ENCODE measurements at regions not wholly inside any gene's neighbourhood (a gene's known extent, or its start where the extent isn't known, plus 50 kb on each side); places are given as distances from the start of the nearest gene placed in this dataset.
"Not testable (repeated sequence)": the region's sequence is repeated elsewhere in the genome, so short reads cannot be mapped to it uniquely, and the experiment has no call there.

DNA sequence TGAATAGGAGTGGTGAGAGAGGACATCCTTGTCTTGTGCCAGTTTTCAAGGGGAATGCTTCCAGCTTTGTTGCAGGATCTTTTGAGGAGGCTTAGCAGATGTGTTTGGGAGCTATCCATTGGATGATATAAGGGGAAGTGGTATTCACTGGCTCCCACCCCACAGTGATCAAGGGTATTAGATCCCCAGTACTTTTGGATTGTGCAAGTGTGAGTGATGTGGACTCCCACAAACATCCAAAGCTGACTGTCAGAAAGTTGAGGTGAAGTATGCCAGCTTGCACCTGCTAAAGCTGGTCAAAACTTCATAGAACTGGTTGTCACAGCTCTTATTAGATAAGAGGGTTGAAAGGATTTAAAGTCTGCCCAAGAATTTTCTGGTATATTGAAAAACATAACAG is 110.1 kb upstream of the BTG1 start:
- no peak for DNase-seq

DNA sequence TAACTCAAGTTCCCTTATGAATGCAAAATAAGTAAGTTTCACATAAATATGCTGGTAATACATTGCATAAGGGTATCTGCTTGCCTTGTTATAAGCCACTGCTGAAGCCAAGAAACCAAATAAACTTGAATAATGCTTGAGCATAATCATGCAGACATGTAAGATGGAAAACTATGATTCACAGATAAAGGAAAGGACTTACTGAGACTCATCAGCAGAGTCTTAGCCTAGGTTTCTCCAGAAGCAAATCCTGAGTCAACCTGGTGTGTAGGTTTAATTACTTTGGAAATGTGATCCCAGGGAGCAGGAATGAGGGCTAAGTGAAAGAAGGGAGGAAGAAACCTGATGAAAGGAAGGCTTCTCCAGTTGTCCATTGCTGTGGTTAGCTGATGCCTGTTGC is 107.7 kb upstream of the BTG1 start:
- DNase-seq, result no peak

DNA sequence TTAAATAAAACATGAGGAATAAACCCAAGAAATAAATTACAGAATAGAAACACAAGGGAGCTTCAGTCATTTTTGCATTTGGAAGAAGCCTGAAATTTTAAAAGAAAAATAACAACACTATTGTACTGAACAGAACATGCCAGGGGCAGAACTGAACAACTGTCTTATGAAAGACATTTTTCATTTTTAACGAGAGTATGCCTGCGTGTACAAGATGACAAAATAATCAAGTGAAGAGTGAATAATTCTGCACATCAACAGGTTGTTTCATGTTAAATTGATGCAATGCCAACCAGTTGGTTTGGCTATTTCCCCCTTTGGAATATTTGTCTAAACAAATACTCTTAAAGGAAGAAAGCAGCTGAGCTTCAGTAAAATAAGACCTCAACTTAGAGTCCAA is 103.3 kb upstream of the BTG1 start:
- DNase-seq, result no peak

DNA sequence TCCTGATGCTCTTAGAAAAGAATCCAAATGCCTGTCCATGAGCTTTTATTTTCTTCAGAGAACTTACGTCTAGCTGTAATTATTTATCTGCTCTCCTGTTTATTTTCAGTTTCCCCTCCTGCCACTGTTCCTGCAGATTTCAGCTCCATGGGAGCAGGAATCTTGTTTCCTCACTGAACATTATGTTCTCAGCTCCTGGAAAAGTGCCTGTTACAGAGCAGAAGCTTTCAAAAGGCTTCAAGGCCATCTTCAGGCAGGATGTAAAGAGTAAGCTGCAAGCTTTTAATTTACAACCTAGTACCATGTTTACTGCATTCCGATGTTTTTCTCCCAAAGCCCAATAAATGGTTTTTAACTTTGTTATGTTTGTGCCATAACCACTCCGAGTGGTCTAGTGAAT is 98.4 kb upstream of the BTG1 start:
- no peak for DNase-seq

DNA sequence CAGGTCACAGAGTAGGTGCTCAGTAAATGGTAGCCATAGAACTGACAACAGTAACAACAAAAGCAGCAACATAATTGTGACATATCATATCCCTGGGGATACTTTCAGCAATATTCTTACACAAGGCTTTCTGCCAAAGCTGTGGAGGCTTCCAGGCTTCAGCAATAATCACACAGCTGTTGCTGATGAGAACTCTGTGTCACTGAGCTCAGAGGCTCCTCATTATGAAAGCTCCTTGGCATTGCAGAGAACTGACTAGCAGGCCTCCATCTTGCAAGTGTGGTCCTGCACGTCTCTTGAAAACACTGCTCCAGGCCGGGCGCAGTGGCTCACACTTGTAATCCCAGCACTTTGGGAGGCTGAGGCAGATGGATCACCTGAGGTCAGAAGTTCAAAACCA is 97.3 kb upstream of the BTG1 start:
- no peak for DNase-seq

DNA sequence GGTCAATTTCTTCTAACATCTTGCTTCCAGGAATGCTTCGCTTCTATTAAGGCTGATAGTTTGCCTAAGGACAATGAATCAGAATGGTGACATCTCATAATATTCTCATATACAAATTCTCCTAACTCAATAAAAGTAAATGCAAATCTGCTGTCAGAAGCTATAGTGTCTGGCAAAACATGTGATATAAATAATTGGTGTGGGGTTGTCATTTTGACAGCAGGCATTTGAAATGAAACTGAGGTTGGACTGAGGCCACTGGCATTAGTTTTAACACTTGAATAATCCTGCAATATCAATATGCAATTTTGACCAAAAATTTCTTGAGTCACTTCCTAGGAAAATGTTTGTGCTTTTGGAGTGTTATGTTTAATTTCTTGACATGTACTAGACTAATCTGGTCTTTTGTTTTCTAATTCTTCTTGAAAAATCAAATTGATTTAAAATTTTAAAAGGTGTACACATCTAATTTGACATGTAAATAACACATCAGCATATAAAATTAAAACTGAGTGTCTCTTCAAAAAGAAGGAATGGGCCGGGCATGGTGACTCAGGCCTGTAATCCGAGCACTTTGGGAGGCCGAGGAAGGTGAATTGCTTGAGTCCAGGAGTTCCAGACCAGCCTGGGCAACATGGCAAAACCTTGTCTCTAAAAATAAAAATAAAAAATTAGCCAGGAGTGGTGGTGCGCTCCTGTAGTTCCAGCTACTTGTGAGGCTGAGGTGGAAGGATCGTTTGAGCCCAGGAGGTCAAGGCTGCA is 92.3 kb upstream of the BTG1 start:
- DNase-seq, result no peak

DNA sequence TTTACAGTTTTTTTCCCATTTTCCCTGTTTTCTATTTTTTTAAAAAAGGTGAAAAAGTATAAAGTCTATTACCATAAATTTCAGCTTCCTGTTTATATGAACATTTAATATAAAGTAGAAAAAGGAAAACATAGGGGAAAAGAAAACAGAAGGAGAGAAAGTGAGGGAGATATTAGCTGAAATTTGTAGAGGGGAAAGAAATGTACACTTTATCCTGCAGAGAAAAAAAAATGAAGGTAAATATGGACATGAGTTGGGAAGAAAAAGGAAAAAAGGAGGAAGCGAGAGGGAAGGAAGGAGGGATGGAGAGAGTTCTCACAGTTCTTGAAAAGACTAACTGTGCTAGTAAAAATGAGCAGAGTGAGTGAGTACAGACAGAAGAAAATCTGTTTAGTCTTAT is 91.6 kb upstream of the BTG1 start:
- no peak for DNase-seq

DNA sequence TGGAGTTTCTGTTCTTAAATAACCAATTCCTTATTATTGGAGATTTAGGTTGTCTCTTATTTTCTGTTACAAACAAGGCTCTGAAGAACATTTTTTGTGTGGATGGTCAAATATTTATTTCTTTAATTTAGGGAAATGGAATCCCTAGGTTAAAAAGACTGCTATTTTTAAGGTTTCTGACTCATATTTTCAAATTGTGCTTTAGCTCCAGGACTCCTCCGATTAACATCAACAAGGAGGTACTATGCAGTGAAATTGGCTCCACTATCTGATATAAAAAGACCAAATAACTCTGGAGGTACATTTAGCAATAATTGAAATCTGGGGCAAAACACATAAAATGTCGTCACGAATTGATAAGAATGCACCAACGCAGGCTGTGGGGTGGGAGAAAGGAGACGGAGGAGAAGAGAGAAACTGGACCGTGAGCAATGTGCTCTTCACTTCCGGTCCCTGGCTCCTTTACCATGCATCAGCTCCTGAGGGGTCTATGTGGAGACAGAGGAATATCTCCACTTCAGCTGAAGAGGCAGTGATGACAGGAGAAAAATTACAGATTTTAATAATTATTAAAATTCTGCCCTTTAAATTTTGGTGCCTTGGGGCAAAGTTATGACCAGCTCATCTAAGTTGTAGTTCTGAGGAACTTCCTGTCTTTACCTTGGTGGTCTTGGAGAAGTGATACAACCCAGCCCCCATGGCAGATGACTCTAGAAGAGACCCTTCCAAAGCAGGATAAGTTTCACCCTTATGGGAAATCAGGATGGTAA is 90.2 kb upstream of the BTG1 start:
- DNase-seq, result no peak

DNA sequence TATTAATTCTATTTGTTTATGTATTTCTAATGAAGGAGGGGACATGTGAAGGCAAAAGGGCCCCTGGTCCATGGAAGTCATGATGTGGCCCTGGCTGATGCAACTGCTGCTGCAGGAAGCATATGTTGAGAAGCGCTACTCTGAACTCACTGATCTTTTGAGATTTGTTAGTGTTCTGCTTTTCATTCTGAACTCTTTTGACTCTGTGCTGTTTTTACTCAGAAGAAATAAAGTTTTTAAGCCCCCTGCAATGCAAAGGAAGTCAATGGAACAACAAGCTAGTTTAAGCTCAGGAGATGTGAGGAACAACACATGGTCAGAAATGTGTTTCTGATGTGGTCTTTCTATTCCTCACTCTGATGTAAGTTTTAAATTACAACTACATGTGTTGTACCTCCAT is 88.9 kb upstream of the BTG1 start:
- DNase-seq, result no peak

DNA sequence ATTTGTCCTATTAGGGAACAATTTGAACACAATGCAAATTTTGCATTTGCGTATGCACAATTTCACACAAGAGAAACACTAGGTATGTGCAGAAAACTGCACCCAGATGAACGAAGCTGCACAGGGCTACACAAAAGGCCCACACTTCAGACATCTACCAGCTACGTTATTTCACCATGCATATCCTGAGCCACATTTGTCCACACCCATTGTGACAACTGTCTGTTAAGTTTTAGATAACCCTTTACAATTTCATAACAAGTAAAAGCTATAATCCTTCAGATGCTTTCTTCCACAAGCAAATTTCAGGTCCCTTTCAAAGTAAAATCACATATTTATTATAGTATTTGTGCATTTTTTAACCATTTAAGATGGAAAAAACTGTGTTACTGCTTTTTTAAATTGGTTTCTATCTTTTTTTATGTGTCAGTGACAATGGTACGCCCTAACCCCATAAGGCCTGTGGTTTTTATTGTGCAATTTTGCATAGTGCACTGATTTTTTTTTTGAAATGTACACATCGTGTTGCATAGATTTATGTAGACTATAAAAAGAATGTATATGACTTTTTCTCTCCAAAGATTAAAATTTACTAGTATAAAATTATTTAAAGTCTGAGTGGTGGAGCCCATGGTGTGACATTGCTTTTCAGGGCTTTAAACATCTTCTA is 87.8 kb upstream of the BTG1 start:
- no peak for DNase-seq

DNA sequence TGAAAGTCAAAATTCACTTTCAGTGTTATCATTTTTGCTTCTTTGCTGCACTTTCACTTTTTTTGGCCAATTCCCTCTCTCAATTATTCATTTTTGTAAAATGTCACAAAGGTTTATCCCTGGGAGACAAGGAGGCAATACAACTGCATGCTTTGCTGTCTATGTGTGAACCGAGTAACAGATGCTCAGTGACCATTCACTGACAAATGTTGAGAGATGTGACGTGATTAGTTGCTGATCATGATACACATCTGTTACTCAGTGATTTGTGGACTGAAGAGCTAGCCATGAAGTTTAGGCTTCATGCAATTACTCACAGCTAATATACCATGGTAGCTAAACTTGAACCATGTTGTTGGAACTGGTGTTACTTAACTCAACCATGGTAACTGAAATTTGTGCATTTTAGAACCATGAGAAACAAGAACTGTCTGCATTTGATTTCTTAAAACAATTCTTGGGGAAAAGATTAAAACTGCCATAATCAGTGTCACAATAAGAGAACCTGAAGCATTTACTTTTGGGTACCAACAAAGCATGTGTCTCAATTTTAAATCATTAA is 86.8 kb upstream of the BTG1 start:
- not testable (repeated sequence) for DNase-seq

DNA sequence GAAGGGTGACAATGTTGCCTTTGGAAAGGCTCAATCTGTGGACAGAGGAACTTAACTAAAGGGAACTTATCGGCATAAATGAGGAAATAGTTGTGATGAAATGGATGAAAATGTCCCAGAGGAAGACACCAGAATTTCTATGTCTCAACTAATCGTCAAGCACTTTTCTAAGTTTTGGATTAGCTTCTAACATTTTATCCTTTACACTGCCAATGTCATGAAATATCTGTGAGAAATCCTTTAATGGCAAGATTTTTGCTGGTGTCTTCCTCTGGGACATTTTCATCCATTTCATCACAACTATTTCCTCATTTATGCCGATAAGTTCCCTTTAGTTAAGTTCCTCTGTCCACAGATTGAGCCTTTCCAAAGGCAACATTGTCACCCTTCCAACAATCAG is 86.3 kb upstream of the BTG1 start:
- not testable (repeated sequence) for DNase-seq

DNA sequence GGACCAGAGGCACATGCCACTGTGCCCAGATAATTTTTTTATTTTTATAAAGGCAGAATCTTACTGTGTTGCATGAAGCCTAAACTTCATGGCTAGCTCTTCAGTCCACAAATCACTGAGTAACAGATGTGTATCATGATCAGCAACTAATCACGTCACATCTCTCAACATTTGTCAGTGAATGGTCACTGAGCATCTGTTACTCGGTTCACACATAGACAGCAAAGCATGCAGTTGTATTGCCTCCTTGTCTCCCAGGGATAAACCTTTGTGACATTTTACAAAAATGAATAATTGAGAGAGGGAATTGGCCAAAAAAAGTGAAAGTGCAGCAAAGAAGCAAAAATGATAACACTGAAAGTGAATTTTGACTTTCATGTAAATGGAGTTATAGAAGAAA is 85.9 kb upstream of the BTG1 start:
- not testable (repeated sequence) for DNase-seq

DNA sequence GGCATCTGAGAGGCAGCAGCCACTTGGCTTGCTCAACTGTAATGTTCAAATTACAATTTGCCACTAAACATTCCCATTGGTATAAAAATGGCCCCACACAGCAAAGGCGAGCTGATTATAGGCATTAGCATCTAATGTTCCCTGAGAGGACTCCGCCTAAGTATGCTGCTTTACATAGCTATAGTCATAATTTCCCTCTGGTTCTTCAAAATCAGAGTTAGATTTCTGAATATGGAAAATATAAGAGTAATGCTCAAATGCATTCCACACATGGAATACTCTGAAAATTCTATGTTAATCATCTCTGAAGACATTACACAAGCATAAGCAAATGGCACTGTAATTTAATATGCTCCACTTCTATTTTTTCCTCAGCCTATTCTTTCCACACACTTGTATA is 83.7 kb upstream of the BTG1 start:
- no peak for DNase-seq

DNA sequence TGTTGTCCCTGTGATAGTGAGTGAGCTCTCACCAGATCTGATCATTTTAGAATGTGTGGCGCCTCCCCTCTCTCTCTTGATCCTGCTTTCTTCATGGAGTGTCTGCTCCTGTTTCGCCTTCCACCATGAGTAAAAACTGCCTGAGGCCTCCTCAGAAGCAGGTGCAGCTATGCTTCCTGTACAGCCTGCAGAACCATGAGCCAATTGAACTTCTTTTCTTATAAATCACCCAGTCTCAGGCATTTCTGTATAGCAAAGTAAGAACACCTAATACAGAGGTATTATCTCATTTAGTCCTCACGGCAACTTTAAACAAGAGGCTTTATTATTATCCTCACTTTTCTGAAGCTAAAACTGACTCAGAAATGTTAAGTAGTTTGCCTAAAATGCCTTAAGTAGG is 81.3 kb upstream of the BTG1 start:
- DNase-seq, result no peak

DNA sequence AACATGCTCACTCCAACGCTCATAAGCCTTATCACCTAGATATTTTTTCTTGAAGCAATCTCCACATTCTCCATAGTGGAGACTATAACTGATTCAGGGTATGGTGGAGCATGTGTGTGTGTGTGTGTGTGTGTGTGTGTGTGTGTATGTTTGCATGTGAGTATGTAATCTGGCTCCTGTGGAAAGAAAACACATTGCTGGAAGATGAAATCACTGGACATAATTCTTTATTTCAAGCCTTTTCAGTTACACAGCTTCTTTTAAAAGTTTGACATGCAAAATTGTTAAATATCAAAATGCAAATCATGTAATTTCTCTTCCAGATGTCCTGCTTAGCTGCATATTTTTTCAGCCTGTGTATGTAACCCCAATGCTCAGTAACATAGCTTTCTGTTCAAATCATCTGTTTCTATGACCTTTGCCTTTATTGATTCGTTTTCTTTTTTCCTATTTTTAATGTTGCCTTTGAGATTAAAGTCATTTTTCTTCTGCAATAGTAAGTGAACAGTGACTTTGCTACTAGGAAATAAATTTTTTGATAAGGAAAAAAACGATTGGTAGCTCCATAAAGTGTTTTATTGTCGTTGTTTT is 80.5 kb upstream of the BTG1 start:
- no peak for DNase-seq

DNA sequence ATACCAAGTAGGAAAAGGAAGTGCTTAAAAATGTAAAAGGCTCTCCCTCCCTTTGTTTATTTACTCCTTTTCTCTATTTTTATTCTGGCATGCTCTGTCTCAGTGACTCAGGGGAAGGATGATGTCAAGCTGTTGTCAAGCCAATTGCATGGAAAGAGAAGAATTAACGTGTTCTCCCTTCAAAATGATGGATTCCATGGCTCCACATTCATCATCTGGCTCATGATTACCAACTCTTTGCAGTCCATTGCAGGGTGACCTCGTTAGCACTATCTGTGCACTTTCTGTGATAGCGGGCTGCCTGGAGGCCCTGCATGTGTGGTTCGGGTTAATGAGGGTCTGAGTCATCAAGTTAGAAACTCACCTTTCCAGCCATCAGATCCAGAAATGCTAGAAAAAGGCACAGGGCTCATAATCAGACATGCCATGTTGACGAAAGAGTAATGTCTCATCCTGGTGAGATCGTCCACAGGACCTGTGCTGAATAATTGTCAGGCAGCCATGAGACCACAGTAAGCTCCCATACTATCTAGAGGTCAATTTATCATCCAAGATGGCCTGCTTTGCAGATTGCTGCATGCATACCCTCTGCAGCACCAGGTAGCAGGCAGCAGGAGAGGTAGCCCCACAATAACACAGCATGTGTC is 79.2 kb upstream of the BTG1 start:
- no peak for DNase-seq

DNA sequence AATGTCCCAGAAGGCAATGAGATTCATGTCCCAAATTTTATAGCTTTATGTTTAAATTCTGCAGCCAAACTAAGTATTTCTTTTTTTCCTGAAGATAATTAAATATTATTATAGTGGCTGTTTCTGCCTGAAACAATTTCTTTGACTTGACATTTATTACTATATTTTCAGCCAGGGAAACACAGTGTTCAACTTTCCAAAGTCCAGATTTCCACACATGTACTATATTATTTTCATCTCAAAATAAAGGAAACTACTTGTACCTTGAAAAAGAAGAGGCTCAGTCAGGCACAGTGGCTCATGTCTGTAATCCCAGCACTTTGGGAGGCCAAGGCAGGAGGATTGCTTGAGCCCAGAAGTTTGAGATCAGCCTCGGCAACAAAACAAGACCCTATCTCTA is 77.8 kb upstream of the BTG1 start:
- DNase-seq, result no peak

DNA sequence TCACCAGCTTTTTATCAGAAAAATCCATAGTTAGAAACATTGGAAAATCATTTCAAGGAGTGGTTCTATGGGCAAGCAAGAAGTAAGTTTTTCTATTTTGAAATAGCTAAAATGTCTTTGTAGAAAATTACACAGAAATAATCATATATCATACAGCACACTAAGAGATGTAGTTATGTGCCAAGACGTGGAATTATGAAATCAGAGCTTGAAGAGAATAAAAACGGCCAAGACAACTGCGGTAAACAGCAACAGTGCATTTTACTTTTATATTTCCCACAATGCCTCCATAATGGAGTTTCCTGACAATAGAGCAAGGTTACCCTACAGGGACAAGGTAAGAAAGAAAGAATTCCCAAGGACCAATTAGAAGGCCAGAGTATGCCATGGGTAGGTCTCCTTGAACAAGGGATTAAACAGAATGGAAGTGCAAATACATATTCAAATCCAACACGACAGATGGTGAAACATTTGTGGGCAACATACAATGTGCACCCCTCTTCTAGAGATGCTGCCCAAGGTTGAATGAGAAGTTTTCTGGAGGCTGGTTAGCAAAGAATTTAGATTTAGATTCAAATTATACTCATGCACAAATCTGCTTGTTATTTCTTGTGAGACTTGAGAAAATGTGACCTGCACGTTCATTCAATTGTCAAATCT is 76.1 kb upstream of the BTG1 start:
- DNase-seq, result no peak

DNA sequence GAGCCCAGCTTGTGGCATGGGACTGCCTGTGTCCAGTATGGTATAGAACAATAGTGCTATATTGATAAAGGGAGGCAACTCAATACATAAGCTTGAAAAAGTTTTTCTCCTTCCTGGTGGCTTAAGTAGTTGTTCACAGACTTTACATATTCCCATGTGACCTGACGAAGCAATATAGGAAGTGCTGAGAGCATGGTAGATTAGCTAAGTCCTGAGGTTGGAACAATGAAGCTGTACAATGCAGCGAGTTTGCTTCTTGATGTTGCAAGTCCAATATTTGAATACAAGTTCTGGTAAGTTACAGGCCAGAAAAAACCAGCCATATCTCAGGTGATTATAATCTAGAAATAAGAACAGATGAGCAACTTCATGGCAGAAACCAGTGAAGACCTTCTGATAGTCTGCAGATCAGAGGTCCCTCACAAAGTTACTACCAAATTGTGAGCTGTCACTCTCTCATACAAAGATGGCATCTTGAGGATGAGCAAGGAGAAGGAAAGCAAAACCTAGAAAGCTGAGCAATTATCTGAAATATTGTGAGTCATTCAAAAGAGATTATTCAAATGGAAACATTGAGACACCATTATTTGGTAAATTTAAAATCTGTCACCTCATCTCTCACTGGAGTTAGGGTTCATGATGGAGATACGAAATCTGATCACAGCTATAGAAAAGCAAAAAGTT is 72.9 kb upstream of the BTG1 start:
- DNase-seq, result no peak

DNA sequence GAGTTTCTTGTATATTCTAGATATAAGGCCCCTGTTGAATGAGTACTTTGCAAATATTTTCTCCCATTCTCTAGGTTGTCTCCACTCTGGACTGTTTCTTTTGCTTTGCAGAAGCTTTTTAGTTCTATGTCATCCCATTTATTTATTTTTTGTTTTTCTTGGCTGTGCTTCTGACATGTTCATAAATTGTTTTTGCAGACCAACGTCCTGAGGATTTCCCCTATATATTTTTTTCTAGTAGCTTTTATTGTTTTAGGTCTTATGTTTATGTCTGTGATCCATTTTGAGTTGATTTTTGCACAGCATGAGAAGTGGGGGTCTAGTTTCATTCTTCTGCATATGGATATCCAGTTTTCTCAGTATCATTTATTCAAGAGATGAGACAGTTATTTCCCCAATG is 70.4 kb upstream of the BTG1 start:
- DNase-seq, result no peak

DNA sequence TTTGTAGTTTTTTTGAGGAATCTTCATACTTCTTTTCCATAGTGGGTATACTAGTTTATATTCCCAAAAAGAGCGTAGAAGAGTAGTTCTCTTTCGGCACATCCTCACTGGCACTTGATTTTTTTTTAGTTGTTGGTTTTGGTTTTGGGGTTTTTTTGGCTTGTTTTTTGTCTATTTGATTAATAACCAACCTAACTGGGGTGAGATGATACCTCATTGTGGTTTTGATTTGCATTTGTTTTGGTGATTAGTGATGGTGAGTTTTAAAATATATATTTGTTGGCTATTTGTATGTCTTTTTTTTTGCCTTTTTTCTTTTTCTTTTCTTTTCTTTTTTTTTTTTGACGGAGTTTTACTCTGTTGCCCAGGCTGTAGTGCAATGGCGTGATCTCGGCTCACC is 69.7 kb upstream of the BTG1 start:
- DNase-seq, result no peak
